HepG2 (cell line): ENCODE measurements at regions not wholly inside any gene's neighbourhood (a gene's known extent, or its start where the extent isn't known, plus 50 kb on each side); places are given as distances from the start of the nearest gene placed in this dataset.

Experiments
- ATAC-seq: fragments of 200-7000 bp; cut with Tn5 transposase; 3 replicates; pipeline ENCODE4 v1.9.1; 2020; ENCODE audit warnings: mild to moderate bottlenecking, moderate library complexity
- BruUV-seq: library from RNA; stranded (reverse); fragments of 400-500 nt; replicated peaks from 2 replicates; lab custom pipeline; 2021; lab: Mats Ljungman, UMichigan
- CTCF ChIA-PET: fragments of 300-600 bp; formaldehyde crosslinking; extraction: SDS; loops from one replicate; lab custom pipeline; 2021; ENCODE audit warnings: low total read pairs, inconsistent platforms, low intra/inter-chr PET ratio; lab: Yijun Ruan, JAX
- POLR2A ChIA-PET: fragments of 350-600 bp; sonication (Branson Sonifier 250); formaldehyde crosslinking; loops from one replicate; lab custom pipeline; 2020; ENCODE audit warnings: antibody characterized with exemption, inconsistent platforms; lab: Yijun Ruan, JAX
- DNase-seq: peaks from one replicate; pipeline ENCODE4 v3.0.0-alpha.2; 2015; ENCODE audit warnings: low spot score
- FAIRE-seq: peaks from 3 replicates; lab custom pipeline; 2011; peaks lifted over from hg19 to GRCh38; lab: Jason Lieb, UNC
- H2AFZ ChIP-seq: one replicate; pipeline ENCODE4 v1.6.1; 2011; ENCODE audit warnings: low read length, inconsistent platforms
- H3K27ac ChIP-seq: fragments of 300-600 bp; 3 replicates; pipeline ENCODE4 v1.8.0; 2011; ENCODE audit warnings: mixed run types, mild to moderate bottlenecking, mixed read lengths, low read length, inconsistent platforms; ENCODE audit not compliant: insufficient read depth; ENCODE audit errors: extremely low read length
- H3K27me3 ChIP-seq, 2 experiments: fragments of 200-600 bp in 1 of 2; 2 replicates in 1 of 2; 3 replicates in 1 of 2; pipeline versions ENCODE4 v1.6.0 to v1.8.0; 2011; ENCODE audit warnings: low read length in 2 of 2, mild to moderate bottlenecking in 2 of 2, moderate library complexity in 2 of 2, inconsistent platforms in 1 of 2; ENCODE audit not compliant: insufficient read depth in 2 of 2, control insufficient read depth in 1 of 2
- H3K36me3 ChIP-seq, 2 experiments: fragments of 200-600 bp in 1 of 2; replicated peaks in 1 of 2; 2 replicates in 1 of 2; 3 replicates in 1 of 2; pipeline versions ENCODE4 v1.5.1 to v1.8.0; 2011; ENCODE audit warnings: low read length in 2 of 2, inconsistent platforms in 1 of 2; ENCODE audit not compliant: insufficient read depth in 2 of 2, control insufficient read depth in 1 of 2
- H3K4me1 ChIP-seq: 2 replicates; pipeline ENCODE4 v1.5.1; 2012; ENCODE audit warnings: low read length, inconsistent platforms; ENCODE audit not compliant: insufficient read depth
- H3K4me2 ChIP-seq: 2 replicates; pipeline ENCODE4 v1.6.0; 2011; ENCODE audit warnings: low read depth, low read length, inconsistent platforms
- H3K4me3 ChIP-seq, 3 experiments: fragments of 200-600 bp in 1 of 3; sonication (generic), shearing (Covaris generic) in 1 of 3; replicated peaks in 1 of 3; 2 replicates each; pipeline ENCODE4 v1.5.1; 2011 to 2016; ENCODE audit warnings: low read length in 3 of 3, inconsistent platforms in 2 of 3, low read depth in 2 of 3, mild to moderate bottlenecking in 2 of 3, control low read depth in 1 of 3, mixed read lengths in 1 of 3; ENCODE audit not compliant: insufficient read depth in 1 of 3
- H3K79me2 ChIP-seq: one replicate; pipeline ENCODE4 v1.6.1; 2011; ENCODE audit warnings: low read length, inconsistent platforms; ENCODE audit not compliant: insufficient read depth
- H3K9ac ChIP-seq: 2 replicates; pipeline ENCODE4 v1.6.0; 2011; ENCODE audit warnings: mild to moderate bottlenecking, low read depth, low read length, inconsistent platforms; ENCODE audit not compliant: insufficient read depth
- H3K9me3 ChIP-seq: 2 replicates; pipeline ENCODE4 v1.5.1; 2012; ENCODE audit warnings: mild to moderate bottlenecking, low read length
- H4K20me1 ChIP-seq: 2 replicates; pipeline ENCODE4 v1.6.0; 2011; ENCODE audit warnings: inconsistent platforms, mild to moderate bottlenecking, low read length, moderate library complexity; ENCODE audit not compliant: insufficient read depth
- MAZ ChIP-seq, 2 experiments: sonication (generic) in 1 of 2; formaldehyde crosslinking in 1 of 2; IDR thresholded peaks; 2 replicates each; pipeline versions ENCODE4 v1.5.0 to v1.6.1; 2012 to 2020; ENCODE audit warnings: low read depth in 2 of 2, mild to moderate bottlenecking in 2 of 2, borderline replicate concordance in 1 of 2, improper control_type of control experiment in 1 of 2, low read length in 1 of 2, missing genetic modification reagents in 1 of 2, moderate library complexity in 1 of 2
- THAP9 ChIP-seq: sonication (generic); formaldehyde crosslinking; IDR thresholded peaks from 2 replicates; pipeline ENCODE4; 2020; ENCODE audit warnings: missing genetic modification reagents, mild to moderate bottlenecking, borderline replicate concordance
- WGBS: methylation state at CpG from one replicate; pipeline ENCODE4 v1.1.6; 2017; ENCODE audit warnings: low lambda C conversion rate; 5-methylcytosine and 5-hydroxymethylcytosine counted together
- in situ Hi-C: cut with HindIII; loops from 2 replicates; pipeline ENCODE4 v1.10.0; 2017; ENCODE audit warnings: low pct_unique_long_range_greater_than_20kb; ENCODE audit not compliant: extremely low pct_ligation_motif_present
- intact Hi-C: fragments of 100-400 bp; cut with micrococcal nuclease; formaldehyde crosslinking; loops from one replicate; pipeline ENCODE4 v1.10.0; 2022; ENCODE audit not compliant: unreplicated experiment

GRCh38 chr2:10220045-10220901 lies 82.4 kb upstream of the HPCAL1 start:
- POLR2A ChIA-PET, result interaction anchor here (0.7 kb wide), 1 partner anchor 66 kb away, joined by 4 read pairs; no protein-coding TSS in a partner anchor

More at GRCh38 chr2:10220045-10220901, 82.4 kb upstream of the HPCAL1 start:
- H3K79me2 ChIP-seq, result no peaks in the 10 kb centered on the region
- no peaks in the 10 kb centered on the region for H4K20me1 ChIP-seq
- no peak overlapping the region for H3K4me3 ChIP-seq
- DNase-seq, result no peak
- no TSS peak for BruUV-seq
- no peak overlapping the region for H3K27ac ChIP-seq
- no peaks in the 10 kb centered on the region for H3K9me3 ChIP-seq
- no peak overlapping the region for H3K9ac ChIP-seq
- no peak overlapping the region for H3K4me2 ChIP-seq
- FAIRE-seq, result no peak
- no peak for ATAC-seq
- H2AFZ ChIP-seq, result no peak overlapping the region
- H3K27me3 ChIP-seq, result peaks cover 5 to 31% of the 10 kb centered on the region in 2 experiments; a peak in 4 of 5 replicates
- TF ChIP-seq THAP9 (CRISPR knock-in tag) (no peak), MAZ (IDR thresholded peaks at IDR 0.05; ENCODE audit: borderline replicate concordance, low read depth, low read length) (no peak), MAZ (CRISPR knock-in tag; IDR thresholded peaks at IDR 0.05; ENCODE audit: low read depth) (no peak)
- WGBS, result 68% methylated on average over 26 of the region's 26 CpGs
- no peaks in the 10 kb centered on the region for H3K36me3 ChIP-seq
- in situ Hi-C loops, result no loop called here
- CTCF ChIA-PET, result no interaction called here
- H3K4me1 ChIP-seq, result peaks cover 17% of the 10 kb centered on the region
- intact Hi-C loops, result no loop called here
